ENCODE measurements at regions not wholly inside any gene's neighbourhood (a gene's known extent, or its start where the extent isn't known, plus 50 kb on each side); places are given as distances from the start of the nearest gene placed in this dataset.

- TF ChIP-seq, protein P1, sequence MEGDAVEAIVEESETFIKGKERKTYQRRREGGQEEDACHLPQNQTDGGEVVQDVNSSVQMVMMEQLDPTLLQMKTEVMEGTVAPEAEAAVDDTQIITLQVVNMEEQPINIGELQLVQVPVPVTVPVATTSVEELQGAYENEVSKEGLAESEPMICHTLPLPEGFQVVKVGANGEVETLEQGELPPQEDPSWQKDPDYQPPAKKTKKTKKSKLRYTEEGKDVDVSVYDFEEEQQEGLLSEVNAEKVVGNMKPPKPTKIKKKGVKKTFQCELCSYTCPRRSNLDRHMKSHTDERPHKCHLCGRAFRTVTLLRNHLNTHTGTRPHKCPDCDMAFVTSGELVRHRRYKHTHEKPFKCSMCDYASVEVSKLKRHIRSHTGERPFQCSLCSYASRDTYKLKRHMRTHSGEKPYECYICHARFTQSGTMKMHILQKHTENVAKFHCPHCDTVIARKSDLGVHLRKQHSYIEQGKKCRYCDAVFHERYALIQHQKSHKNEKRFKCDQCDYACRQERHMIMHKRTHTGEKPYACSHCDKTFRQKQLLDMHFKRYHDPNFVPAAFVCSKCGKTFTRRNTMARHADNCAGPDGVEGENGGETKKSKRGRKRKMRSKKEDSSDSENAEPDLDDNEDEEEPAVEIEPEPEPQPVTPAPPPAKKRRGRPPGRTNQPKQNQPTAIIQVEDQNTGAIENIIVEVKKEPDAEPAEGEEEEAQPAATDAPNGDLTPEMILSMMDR (tag by site-specific recombination; IDR thresholded peaks at IDR 0.05): no peak
- TF ChIP-seq ZNF518A (tag by site-specific recombination; conservative IDR thresholded peaks at IDR 0.05; ENCODE audit: low read depth) (no peak), ZNF548 (tag by site-specific recombination; IDR thresholded peaks at IDR 0.05) (no peak), BCL11B (tag by site-specific recombination; IDR thresholded peaks at IDR 0.05; ENCODE audit: low read depth) (no peak)
- TF ChIP-seq, protein P2, sequence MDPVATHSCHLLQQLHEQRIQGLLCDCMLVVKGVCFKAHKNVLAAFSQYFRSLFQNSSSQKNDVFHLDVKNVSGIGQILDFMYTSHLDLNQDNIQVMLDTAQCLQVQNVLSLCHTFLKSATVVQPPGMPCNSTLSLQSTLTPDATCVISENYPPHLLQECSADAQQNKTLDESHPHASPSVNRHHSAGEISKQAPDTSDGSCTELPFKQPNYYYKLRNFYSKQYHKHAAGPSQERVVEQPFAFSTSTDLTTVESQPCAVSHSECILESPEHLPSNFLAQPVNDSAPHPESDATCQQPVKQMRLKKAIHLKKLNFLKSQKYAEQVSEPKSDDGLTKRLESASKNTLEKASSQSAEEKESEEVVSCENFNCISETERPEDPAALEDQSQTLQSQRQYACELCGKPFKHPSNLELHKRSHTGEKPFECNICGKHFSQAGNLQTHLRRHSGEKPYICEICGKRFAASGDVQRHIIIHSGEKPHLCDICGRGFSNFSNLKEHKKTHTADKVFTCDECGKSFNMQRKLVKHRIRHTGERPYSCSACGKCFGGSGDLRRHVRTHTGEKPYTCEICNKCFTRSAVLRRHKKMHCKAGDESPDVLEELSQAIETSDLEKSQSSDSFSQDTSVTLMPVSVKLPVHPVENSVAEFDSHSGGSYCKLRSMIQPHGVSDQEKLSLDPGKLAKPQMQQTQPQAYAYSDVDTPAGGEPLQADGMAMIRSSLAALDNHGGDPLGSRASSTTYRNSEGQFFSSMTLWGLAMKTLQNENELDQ (tag by site-specific recombination; IDR thresholded peaks at IDR 0.05; ENCODE audit: low read depth): no peak
Observed at GRCh38 chr13:50072676-50073075, 57.4 kb downstream of the KCNRG start.

Data from HEK293 (cell line).